Fibroblast of villous mesenchyme (primary cell): ENCODE measurements at regions not wholly inside any gene's neighbourhood (a gene's known extent, or its start where the extent isn't known, plus 50 kb on each side); places are given as distances from the start of the nearest gene placed in this dataset.

Experiments used
- DNase-seq: peaks from one replicate; pipeline ENCODE4 v3.0.0-alpha.2; 2010; ENCODE audit warnings: low read depth
- H3K4me3 ChIP-seq: 2 replicates; pipeline ENCODE4 v1.5.1; 2011; ENCODE audit warnings: low read depth, mild to moderate bottlenecking, low read length
- TF ChIP-seq, protein P1 (sequence below): IDR thresholded peaks from 2 replicates; pipeline ENCODE4 v1.5.1; 2012; ENCODE audit warnings: low read depth, mild to moderate bottlenecking, low read length; ENCODE audit not compliant: insufficient read depth

DNA sequence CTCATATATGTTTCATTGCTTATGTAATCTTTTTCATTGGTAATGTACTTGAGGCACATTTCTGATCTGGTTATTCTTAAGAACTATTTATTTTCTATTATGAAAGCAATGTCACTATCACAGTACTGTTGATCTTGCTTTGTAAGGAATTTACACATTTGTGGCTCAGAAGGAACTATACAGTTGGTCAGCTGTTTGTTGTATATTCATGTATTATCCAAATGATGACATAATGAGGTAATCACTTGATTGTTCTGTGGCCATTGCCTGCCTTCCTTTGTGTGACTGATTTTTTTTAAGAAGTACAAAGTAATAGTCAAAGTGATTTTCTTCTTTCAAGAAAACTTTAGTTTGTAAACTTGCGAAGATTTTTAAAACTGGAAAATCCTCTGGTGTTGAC is 399.9 kb downstream of the TMEM161B start:
- no peak overlapping the region for H3K4me3 ChIP-seq
- no peak for DNase-seq
- TF ChIP-seq, protein P1, sequence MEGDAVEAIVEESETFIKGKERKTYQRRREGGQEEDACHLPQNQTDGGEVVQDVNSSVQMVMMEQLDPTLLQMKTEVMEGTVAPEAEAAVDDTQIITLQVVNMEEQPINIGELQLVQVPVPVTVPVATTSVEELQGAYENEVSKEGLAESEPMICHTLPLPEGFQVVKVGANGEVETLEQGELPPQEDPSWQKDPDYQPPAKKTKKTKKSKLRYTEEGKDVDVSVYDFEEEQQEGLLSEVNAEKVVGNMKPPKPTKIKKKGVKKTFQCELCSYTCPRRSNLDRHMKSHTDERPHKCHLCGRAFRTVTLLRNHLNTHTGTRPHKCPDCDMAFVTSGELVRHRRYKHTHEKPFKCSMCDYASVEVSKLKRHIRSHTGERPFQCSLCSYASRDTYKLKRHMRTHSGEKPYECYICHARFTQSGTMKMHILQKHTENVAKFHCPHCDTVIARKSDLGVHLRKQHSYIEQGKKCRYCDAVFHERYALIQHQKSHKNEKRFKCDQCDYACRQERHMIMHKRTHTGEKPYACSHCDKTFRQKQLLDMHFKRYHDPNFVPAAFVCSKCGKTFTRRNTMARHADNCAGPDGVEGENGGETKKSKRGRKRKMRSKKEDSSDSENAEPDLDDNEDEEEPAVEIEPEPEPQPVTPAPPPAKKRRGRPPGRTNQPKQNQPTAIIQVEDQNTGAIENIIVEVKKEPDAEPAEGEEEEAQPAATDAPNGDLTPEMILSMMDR, result no peak

DNA sequence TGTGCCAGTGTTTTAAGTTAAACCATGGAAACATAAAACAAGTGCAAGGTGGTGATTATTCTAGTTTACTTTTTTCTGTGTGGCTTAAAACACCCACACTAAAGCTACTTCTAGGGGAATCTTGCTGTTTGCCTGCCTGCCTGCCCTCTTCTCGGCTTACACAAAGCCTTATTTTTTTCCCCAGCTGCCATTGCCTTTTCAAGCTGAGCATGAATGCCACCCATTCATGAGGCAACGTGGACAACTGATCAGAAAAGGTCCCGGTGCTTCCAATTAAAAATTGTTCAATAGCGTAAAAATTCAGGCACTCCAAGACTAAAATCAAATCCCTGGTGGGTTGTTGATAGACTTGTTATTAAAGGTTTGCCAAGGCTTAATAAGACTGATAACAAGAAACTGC is 401.4 kb downstream of the TMEM161B start:
- TF ChIP-seq, protein P1, result no peak
- no peak for DNase-seq

DNA sequence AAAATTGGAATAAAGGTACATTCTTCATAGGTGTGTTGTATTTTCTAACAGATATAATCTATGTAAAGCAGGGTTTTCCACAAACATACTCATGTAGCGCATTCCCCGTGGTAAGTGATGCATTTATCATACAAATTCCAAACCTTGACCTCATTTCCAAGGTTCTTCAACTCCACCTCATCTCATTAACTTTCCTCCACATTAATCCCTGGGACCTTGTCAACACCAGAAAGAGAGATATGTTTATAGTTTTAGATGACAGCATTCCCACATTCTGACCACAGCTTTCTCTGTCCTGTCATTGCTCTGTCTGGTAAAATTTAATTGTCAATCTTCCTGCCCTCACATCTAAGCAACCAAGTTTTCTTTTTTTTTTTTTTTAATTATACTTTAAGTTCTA is 415.1 kb downstream of the TMEM161B start:
- TF ChIP-seq, protein P1, result no peak
- no peak for DNase-seq
- H3K4me3 ChIP-seq, result no peak overlapping the region

More for the DNA sequence above, 401.4 kb downstream of the TMEM161B start:
- no peak overlapping the region for H3K4me3 ChIP-seq

DNA sequence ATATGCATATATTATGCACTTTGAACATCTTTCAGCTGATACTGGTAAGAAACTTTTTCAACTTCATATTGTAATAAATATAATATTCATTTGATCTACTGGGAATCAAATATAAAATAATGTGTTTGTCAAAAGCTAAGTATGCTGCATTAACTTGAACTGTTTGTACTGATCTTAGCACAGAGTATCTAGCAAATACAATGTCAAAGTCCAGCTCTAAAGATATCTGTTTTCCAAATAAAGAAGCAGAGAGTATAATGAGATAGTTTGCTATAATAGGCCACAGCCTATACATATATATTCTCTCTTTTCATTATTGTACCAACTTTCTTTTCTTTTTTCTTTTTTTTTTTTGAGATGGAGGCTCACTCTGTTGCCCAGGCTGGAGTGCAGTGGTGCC is 417.0 kb downstream of the TMEM161B start:
- no peak overlapping the region for H3K4me3 ChIP-seq
- TF ChIP-seq, protein P1, result no peak
- no peak for DNase-seq

DNA sequence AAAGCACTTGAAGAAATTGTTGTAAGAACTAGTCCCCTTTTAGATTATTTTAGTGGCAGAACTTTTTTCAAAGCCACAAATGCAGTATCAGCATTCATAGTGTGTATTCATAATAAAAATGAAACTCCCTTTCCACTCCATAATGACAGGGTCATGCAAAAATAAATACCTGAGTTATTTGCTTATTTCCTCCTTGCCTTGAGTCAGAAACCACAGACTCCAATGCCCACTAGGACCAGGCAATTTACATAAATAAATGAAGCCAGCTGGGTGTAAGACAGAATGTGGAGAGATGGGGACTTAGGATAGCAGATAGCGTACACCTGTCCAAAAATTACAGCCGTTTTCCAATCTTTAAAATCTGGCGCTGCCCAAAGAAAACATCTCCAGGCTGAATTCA is 417.8 kb downstream of the TMEM161B start:
- TF ChIP-seq, protein P1, result no peak
- no peak overlapping the region for H3K4me3 ChIP-seq
- DNase-seq, result no peak

DNA sequence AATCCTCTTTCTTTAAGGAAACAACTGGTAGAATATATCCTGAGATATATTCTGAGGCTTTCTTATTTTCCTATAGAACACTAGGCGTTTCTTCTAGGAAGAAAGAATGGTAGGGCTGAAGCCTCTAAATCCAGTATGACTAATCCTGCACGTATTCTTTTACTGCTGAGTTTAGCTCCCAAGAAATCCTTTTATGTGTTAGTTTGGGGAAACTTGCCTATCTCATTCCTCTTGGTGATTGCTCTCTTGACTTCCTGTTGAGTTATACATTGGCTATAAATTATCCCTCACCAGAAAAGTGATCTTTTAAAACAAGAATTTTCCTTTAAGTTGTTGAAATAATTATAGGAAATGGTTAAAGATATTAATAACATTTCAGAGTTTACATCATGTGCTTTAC is 422.9 kb downstream of the TMEM161B start:
- H3K4me3 ChIP-seq, result no peak overlapping the region
- no peak for DNase-seq
- TF ChIP-seq, protein P1, result no peak

DNA sequence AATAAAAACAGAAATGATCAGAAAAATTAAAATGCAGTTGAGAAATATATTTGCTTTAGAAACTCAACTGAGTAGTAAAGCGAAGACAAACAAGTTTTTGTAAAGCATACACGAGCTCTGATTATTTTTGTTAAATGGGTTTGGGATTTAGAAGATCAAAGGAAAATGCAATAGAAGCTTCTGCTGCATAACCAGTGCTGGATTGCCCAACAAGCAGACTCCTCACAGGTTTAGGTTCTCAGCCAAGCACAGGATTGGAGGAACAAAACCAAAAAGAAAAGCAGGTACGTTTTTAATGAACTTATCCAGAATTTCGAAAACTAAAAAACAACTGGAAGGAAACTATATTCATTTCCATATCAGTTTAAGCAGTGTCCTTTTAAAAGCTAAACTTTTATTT is 423.8 kb downstream of the TMEM161B start:
- DNase-seq, result no peak
- no peak overlapping the region for H3K4me3 ChIP-seq
- TF ChIP-seq, protein P1, result no peak
